Gastroesophageal sphincter (tissue), 4 donors: ENCODE measurements at regions not wholly inside any gene's neighbourhood (a gene's known extent, or its start where the extent isn't known, plus 50 kb on each side); places are given as distances from the start of the nearest gene placed in this dataset.

ENCODE experiments used
- ATAC-seq: fragments of 150-250 bp; one replicate; pipeline ENCODE4 v1.9.1; 2016; ENCODE audit warnings: mild to moderate bottlenecking, moderate library complexity
- H3K27ac ChIP-seq, 4 donors: fragments of 200-600 bp; sonication (generic) in 3 of 4; 1 replicate in 3 of 4; 2 replicates in 1 of 4; pipeline ENCODE4 v1.5.1; 2016 to 2019
- H3K27me3 ChIP-seq: fragments of 200-600 bp; sonication (generic); one replicate; pipeline ENCODE4 v1.5.1; 2019
- H3K36me3 ChIP-seq, 2 donors: fragments of 200-600 bp; sonication (generic); one replicate each; pipeline ENCODE4 v1.5.1; 2019; ENCODE audit warnings: control low read depth in 1 of 2
- H3K4me1 ChIP-seq, 3 donors: fragments of 200-600 bp; sonication (generic); 1 replicate in 2 of 3; 2 replicates in 1 of 3; pipeline ENCODE4 v1.5.1; 2016 to 2019; ENCODE audit warnings: control low read depth in 2 of 3
- H3K4me3 ChIP-seq, 2 donors: fragments of 200-600 bp; sonication (generic); one replicate each; pipeline ENCODE4 v1.5.1; 2019; ENCODE audit warnings: mild to moderate bottlenecking in 1 of 2, moderate library complexity in 1 of 2
- H3K9me3 ChIP-seq, 3 donors: fragments of 200-600 bp; sonication (generic); one replicate each; pipeline ENCODE4 v1.5.1; 2017 to 2019; ENCODE audit warnings: control low read depth in 2 of 3
- EP300 ChIP-seq: sonication (generic); formaldehyde crosslinking; IDR thresholded peaks from one replicate; pipeline ENCODE4 v1.6.1; 2017; ENCODE audit warnings: antibody characterized with exemption, mild to moderate bottlenecking
- POLR2A ChIP-seq, 2 donors: fragments of 450-650 bp; IDR thresholded peaks; one replicate each; pipeline ENCODE4 v1.6.1; 2017; ENCODE audit warnings: antibody characterized with exemption in 2 of 2, mild to moderate bottlenecking in 2 of 2, moderate library complexity in 1 of 2
- POLR2AphosphoS5 ChIP-seq: sonication (generic); formaldehyde crosslinking; IDR thresholded peaks from one replicate; pipeline ENCODE4 v1.6.1; 2017; ENCODE audit warnings: antibody characterized with exemption
- WGBS, 2 donors: methylation state at CpG; one replicate each; pipeline ENCODE4 v1.1.5; 2018; ENCODE audit warnings: low coverage in 1 of 2; 5-methylcytosine and 5-hydroxymethylcytosine counted together
- TF ChIP-seq, protein P1 (sequence below), 4 experiments: fragments of 200-600 bp in 2 of 4; fragments of 450-650 bp in 2 of 4; sonication (generic) in 1 of 4; IDR thresholded peaks; one replicate each; pipeline ENCODE4 v1.5.1; 2017 to 2019; ENCODE audit warnings: antibody characterized with exemption in 4 of 4, mild to moderate bottlenecking in 2 of 4, moderate library complexity in 2 of 4

DNA sequence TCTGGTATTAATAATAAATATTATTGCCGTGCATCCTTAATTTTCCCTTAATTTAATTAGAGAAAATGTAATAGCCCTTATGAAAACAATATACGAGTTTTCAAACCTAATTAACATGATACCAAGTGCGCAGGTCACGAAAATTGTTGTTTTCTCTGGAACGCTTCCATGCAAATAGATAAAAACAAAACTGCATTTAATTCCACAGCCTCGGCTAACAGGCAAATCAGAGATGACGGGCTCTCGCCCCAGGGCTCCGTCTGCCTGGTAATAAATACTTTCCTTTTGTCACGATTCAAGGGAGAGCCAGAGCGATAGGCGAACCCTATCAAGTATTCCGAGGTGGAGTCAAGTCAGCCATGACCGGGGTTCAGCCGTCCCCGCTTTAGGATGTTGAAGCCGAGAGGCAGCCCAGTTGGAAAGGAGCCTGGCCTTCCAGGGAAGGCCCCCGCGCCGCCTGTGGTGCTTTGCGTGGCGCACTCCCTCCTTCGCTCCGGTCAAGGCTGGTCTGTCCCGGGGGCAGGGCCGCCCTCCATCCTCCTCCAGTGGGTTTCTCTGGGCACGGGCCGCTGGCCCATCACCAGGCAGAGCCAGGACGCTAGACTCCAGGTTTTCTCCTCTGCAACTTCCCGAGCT, 137.8 kb upstream of the GSC start:
- no peak for TF ChIP-seq EP300
- TF ChIP-seq POLR2A (IDR thresholded peaks at IDR 0.05), result no peak
- no peak for TF ChIP-seq POLR2AphosphoS5
- ATAC-seq, result no peak
- Histone ChIP-seq H3K9me3 (peaks cover 0 to 14% (median 0%) of the 10 kb centered on the region in 3 donors), H3K4me1 (no peaks in the 10 kb centered on the region), H3K27me3 (no peaks in the 10 kb centered on the region), H3K4me3 (peak overlapping the region in 1 of 2 donors; percentile 2), H3K36me3 (no peaks in the 10 kb centered on the region), H3K27ac (no peak overlapping the region)
- WGBS, 2 donors, result 65 to 80% methylated on average over 6 to 14 of the region's 30 CpGs

DNA sequence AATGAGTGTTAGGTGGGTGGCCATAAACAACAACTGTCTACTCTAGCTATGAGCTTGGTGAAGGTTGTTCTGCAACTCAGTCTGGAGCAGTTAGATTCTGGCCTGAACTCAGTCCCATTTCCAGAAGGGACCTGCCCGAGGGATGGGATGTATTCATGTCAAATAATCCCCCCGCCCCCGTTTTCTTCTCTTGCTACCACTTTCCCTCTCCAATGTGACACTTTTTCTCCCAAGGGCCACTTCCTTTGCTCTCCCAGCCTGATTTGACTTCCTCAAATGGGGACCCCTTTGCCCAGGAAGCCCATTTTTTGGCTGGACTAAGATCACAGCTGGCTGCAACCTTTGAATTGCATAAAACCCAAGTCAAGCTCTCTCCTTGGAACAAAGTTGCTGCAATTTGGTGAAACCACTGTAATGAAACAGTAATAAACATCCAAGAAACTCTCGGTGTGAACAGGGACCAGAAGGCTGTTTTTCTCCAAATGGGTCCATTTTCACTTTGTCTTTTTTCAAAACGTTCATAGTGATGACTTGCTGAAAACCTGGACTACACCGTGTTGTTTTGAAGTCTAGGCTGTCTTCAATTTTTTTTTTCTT, 137.2 kb upstream of the GSC start:
- no peak for TF ChIP-seq POLR2AphosphoS5
- TF ChIP-seq, protein P1, sequence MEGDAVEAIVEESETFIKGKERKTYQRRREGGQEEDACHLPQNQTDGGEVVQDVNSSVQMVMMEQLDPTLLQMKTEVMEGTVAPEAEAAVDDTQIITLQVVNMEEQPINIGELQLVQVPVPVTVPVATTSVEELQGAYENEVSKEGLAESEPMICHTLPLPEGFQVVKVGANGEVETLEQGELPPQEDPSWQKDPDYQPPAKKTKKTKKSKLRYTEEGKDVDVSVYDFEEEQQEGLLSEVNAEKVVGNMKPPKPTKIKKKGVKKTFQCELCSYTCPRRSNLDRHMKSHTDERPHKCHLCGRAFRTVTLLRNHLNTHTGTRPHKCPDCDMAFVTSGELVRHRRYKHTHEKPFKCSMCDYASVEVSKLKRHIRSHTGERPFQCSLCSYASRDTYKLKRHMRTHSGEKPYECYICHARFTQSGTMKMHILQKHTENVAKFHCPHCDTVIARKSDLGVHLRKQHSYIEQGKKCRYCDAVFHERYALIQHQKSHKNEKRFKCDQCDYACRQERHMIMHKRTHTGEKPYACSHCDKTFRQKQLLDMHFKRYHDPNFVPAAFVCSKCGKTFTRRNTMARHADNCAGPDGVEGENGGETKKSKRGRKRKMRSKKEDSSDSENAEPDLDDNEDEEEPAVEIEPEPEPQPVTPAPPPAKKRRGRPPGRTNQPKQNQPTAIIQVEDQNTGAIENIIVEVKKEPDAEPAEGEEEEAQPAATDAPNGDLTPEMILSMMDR (IDR thresholded peaks at IDR 0.05), result no peak
- no peak for TF ChIP-seq EP300
- no peak for TF ChIP-seq POLR2A (IDR thresholded peaks at IDR 0.05)
- Histone ChIP-seq H3K36me3 (no peaks in the 10 kb centered on the region), H3K4me3 (no peak overlapping the region), H3K27ac (no peak overlapping the region), H3K4me1 (no peaks in the 10 kb centered on the region), H3K9me3 (peaks cover 0 to 11% (median 0%) of the 10 kb centered on the region in 3 donors), H3K27me3 (no peaks in the 10 kb centered on the region)
- WGBS, 2 donors, result 61 to 86% methylated on average over 3 to 6 of the region's 6 CpGs
- no peak for ATAC-seq

GRCh38 chr14:94906577-94906976, 136.7 kb upstream of the GSC start:
- 92 to 100% methylated on average over 2 of the region's 4 CpGs for WGBS, 2 donors
- ATAC-seq, result no peak

GRCh38 chr14:94904636-94905035, 134.7 kb upstream of the GSC start:
- Histone ChIP-seq H3K9me3 (no peaks in the 10 kb centered on the region), H3K4me3 (no peak overlapping the region), H3K36me3 (no peaks in the 10 kb centered on the region), H3K27me3 (no peaks in the 10 kb centered on the region), H3K27ac (no peak overlapping the region), H3K4me1 (no peaks in the 10 kb centered on the region)
- ATAC-seq, result no peak
- no peak for TF ChIP-seq POLR2AphosphoS5
- TF ChIP-seq POLR2A (IDR thresholded peaks at IDR 0.05), result no peak
- no peak for TF ChIP-seq EP300
- TF ChIP-seq, protein P1 (IDR thresholded peaks at IDR 0.05), result no peak
- 68 to 73% methylated on average over 4 of the region's 4 CpGs for WGBS, 2 donors

More at GRCh38 chr14:94906577-94906976, 136.7 kb upstream of the GSC start:
- Histone ChIP-seq H3K36me3 (no peaks in the 10 kb centered on the region), H3K4me3 (no peak overlapping the region), H3K9me3 (peaks cover 0 to 7% (median 0%) of the 10 kb centered on the region in 3 donors), H3K27me3 (no peaks in the 10 kb centered on the region), H3K4me1 (no peaks in the 10 kb centered on the region), H3K27ac (no peak overlapping the region)
- TF ChIP-seq POLR2A (IDR thresholded peaks at IDR 0.05), result no peak
- no peak for TF ChIP-seq EP300
- TF ChIP-seq POLR2AphosphoS5, result no peak
- TF ChIP-seq, protein P1 (IDR thresholded peaks at IDR 0.05), result no peak

DNA sequence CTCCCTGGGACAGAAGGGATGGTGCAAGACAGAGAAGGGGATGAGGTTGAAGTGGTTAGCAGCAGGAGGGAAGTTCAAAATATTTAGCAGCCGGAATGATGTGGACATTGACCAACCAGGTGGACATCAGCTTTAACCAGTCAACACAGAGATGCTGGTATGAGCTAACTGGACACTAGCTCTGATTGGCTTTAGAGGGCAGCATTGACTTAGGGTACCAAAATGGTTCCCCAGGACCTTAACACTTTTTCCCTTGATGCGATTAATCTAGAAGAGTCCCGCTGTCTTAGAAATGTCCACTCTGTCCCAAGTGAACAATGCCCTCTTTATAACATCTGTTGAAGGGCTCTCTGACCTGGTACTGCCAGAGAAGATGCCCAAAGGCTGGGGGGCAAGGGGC, 134.0 kb upstream of the GSC start:
- no peaks in the 10 kb centered on the region for H3K36me3 ChIP-seq
- TF ChIP-seq POLR2AphosphoS5 (no peak), EP300 (no peak)
- TF ChIP-seq, protein P1 (IDR thresholded peaks at IDR 0.05), result peak in 3 of 4 experiments; percentile 18 to 49 (median 34)
- H3K27me3 ChIP-seq, result no peaks in the 10 kb centered on the region
- H3K9me3 ChIP-seq, result no peaks in the 10 kb centered on the region
- no peak overlapping the region for H3K4me3 ChIP-seq
- no peak overlapping the region for H3K27ac ChIP-seq
- 90 to 92% methylated on average over 2 of the region's 3 CpGs for WGBS, 2 donors
- ATAC-seq, result no peak
- no peaks in the 10 kb centered on the region for H3K4me1 ChIP-seq
